ENCODE measurements at regions not wholly inside any gene's neighbourhood (a gene's known extent, or its start where the extent isn't known, plus 50 kb on each side); places are given as distances from the start of the nearest gene placed in this dataset.
"Not testable (repeated sequence)": the region's sequence is repeated elsewhere in the genome, so short reads cannot be mapped to it uniquely, and the experiment has no call there.

- H3K36me3 Mint-ChIP-seq; CTCF ChIA-PET; H3K27me3 Mint-ChIP-seq (ENCODE audit: low read depth); H3K4me3 Mint-ChIP-seq; H3K4me1 Mint-ChIP-seq; H3K27ac Mint-ChIP-seq; ATAC-seq; POLR2A ChIA-PET; DNase-seq (ENCODE audit: low spot score): not testable (repeated sequence)
- H3K9me3 Mint-ChIP-seq: peaks cover 21% of the 10 kb centered on the region
These were observed 124.7 kb upstream of the SOX21 start for GRCh38 chr13:94837056-94837455.

- H3K27ac Mint-ChIP-seq: no peak overlapping the region
- TF ChIP-seq NFYB (CRISPR knock-in tag; conservative IDR thresholded peaks at IDR 0.05; ENCODE audit: low read depth) (no peak), ARID4B (CRISPR knock-in tag; IDR thresholded peaks at IDR 0.05; ENCODE audit: borderline replicate concordance) (no peak), RELA (CRISPR knock-in tag; IDR thresholded peaks at IDR 0.05; ENCODE audit: borderline replicate concordance) (no peak), ZNF512 (CRISPR knock-in tag; IDR thresholded peaks at IDR 0.05; ENCODE audit: borderline replicate concordance) (no peak), CDX4 (CRISPR knock-in tag; IDR thresholded peaks at IDR 0.05; ENCODE audit: borderline replicate concordance) (no peak), USF1 (CRISPR knock-in tag; IDR thresholded peaks at IDR 0.05) (no peak), TEAD4 (CRISPR knock-in tag; IDR thresholded peaks at IDR 0.05) (no peak), USF2 (CRISPR knock-in tag; IDR thresholded peaks at IDR 0.05) (no peak), JUN (CRISPR knock-in tag; IDR thresholded peaks at IDR 0.05) (no peak), ZNF281 (CRISPR knock-in tag; IDR thresholded peaks at IDR 0.05) (no peak), AR (CRISPR knock-in tag; IDR thresholded peaks at IDR 0.05) (no peak), HMGA2 (CRISPR knock-in tag; IDR thresholded peaks at IDR 0.05) (no peak), ZNF416 (CRISPR knock-in tag; IDR thresholded peaks at IDR 0.05) (no peak), NR1H2 (CRISPR knock-in tag; IDR thresholded peaks at IDR 0.05) (no peak), ZNF138 (CRISPR knock-in tag; conservative IDR thresholded peaks at IDR 0.05) (no peak), STAT6 (CRISPR knock-in tag; conservative IDR thresholded peaks at IDR 0.05; ENCODE audit: low read depth) (no peak), JAZF1 (CRISPR knock-in tag; IDR thresholded peaks at IDR 0.05) (no peak), RORB (CRISPR knock-in tag; IDR thresholded peaks at IDR 0.05) (no peak)
- no peaks in the 10 kb centered on the region for H3K36me3 Mint-ChIP-seq
- no peak for DNase-seq (ENCODE audit: low spot score)
- H3K9me3 Mint-ChIP-seq: peaks cover 6% of the 10 kb centered on the region
- peaks cover 41% of the 10 kb centered on the region for H3K4me1 Mint-ChIP-seq
- H3K4me3 Mint-ChIP-seq: no peak overlapping the region
- CTCF ChIA-PET: no interaction called here
- no peak for ATAC-seq
- no peaks in the 10 kb centered on the region for H3K27me3 Mint-ChIP-seq (ENCODE audit: low read depth)
- POLR2A ChIA-PET: no interaction called here
These were observed 117.6 kb upstream of the SOX21 start for GRCh38 chr13:94829837-94830365.
